ENCODE measurements at regions not wholly inside any gene's neighbourhood (a gene's known extent, or its start where the extent isn't known, plus 50 kb on each side); places are given as distances from the start of the nearest gene placed in this dataset.

GRCh38 chr2:157068237-157068636, 189.3 kb upstream of the GALNT5 start:
- no peak overlapping the region for H3K27ac ChIP-seq (ENCODE audit: extremely low read length, insufficient read depth, low read length)
- FAIRE-seq, result no peak
- TF ChIP-seq NR2F6 (IDR thresholded peaks at IDR 0.05) (no peak), NR2F6 (CRISPR knock-in tag; IDR thresholded peaks at IDR 0.05) (no peak), CBX2 (IDR thresholded peaks at IDR 0.05; ENCODE audit: low read depth, low read length) (no peak), CBX2 (CRISPR knock-in tag; IDR thresholded peaks at IDR 0.05; ENCODE audit: low read depth) (no peak), MEIS2 (CRISPR knock-in tag; IDR thresholded peaks at IDR 0.05) (no peak), CCDC6 (CRISPR knock-in tag; IDR thresholded peaks at IDR 0.05) (no peak), ZMYM3 (CRISPR knock-in tag; IDR thresholded peaks at IDR 0.05) (no peak), THRA (CRISPR knock-in tag; IDR thresholded peaks at IDR 0.05; ENCODE audit: borderline replicate concordance) (no peak), ZNF629 (CRISPR knock-in tag; conservative IDR thresholded peaks at IDR 0.05) (no peak), KDM1A (CRISPR knock-in tag; IDR thresholded peaks at IDR 0.05) (no peak), ZSCAN29 (CRISPR knock-in tag; conservative IDR thresholded peaks at IDR 0.05) (no peak), KDM3A (CRISPR knock-in tag; IDR thresholded peaks at IDR 0.05; ENCODE audit: low read depth) (no peak), ZFP37 (CRISPR knock-in tag; IDR thresholded peaks at IDR 0.05; ENCODE audit: borderline replicate concordance) (no peak), BORCS8-MEF2B (CRISPR knock-in tag; IDR thresholded peaks at IDR 0.05) (no peak), DR1 (CRISPR knock-in tag; IDR thresholded peaks at IDR 0.05) (no peak)

More at GRCh38 chr2:157068237-157068636, 189.3 kb upstream of the GALNT5 start:
- in situ Hi-C loops (cut with HindIII; ENCODE audit: extremely low pct_ligation_motif_present, low pct_unique_long_range_greater_than_20kb), result no loop called here
- Histone ChIP-seq H3K27me3 (ENCODE audit: control insufficient read depth in 1 of 2, insufficient read depth in 2 of 2, low read length in 2 of 2) (no peaks in the 10 kb centered on the region), H3K4me1 (ENCODE audit: insufficient read depth, low read length) (no peaks in the 10 kb centered on the region), H3K36me3 (replicated peaks in 1 of 2; ENCODE audit: control insufficient read depth in 1 of 2, insufficient read depth in 2 of 2, low read length in 2 of 2) (no peaks in the 10 kb centered on the region), H3K4me3 (replicated peaks in 1 of 3; ENCODE audit: insufficient read depth in 1 of 3, low read depth in 2 of 3, low read length in 3 of 3) (no peak overlapping the region), H3K9me3 (ENCODE audit: low read length) (no peaks in the 10 kb centered on the region), H4K20me1 (ENCODE audit: insufficient read depth, low read length) (no peaks in the 10 kb centered on the region), H3K9ac (ENCODE audit: insufficient read depth, low read depth, low read length) (no peak overlapping the region), H3K4me2 (ENCODE audit: low read depth, low read length) (no peak overlapping the region), H2AFZ (ENCODE audit: low read length) (no peak overlapping the region), H3K79me2 (ENCODE audit: insufficient read depth, low read length) (no peaks in the 10 kb centered on the region)
- CTCF ChIA-PET (ENCODE audit: low intra/inter-chr PET ratio, low total read pairs), result no interaction called here
- intact Hi-C loops (cut with micrococcal nuclease; ENCODE audit: unreplicated experiment), result no loop called here
- DNase-seq (ENCODE audit: low spot score), result no peak
- 3% methylated on average over 1 of the region's 1 CpG for WGBS (ENCODE audit: low lambda C conversion rate)
- ATAC-seq, result no peak
- BruUV-seq (replicated peaks), result no TSS peak
- POLR2A ChIA-PET, result no interaction called here

Measured in HepG2 (cell line).